HEK293T (cell line): ENCODE measurements at regions not wholly inside any gene's neighbourhood (a gene's known extent, or its start where the extent isn't known, plus 50 kb on each side); places are given as distances from the start of the nearest gene placed in this dataset.

ENCODE experiments used
- BHLHE40 ChIP-seq: fragments of 450-650 bp; IDR thresholded peaks from 2 replicates; pipeline ENCODE4 v1.6.1; 2016; ENCODE audit warnings: mild to moderate bottlenecking, moderate library complexity, borderline replicate concordance
- CTBP1 ChIP-seq: fragments of 450-650 bp; IDR thresholded peaks from 2 replicates; pipeline ENCODE4 v1.6.1; 2016; ENCODE audit warnings: borderline replicate concordance
- HDGF ChIP-seq: fragments of 450-650 bp; IDR thresholded peaks from 2 replicates; pipeline ENCODE4 v1.6.1; 2017; ENCODE audit warnings: antibody characterized with exemption, borderline replicate concordance
- SUZ12 ChIP-seq: fragments of 450-650 bp; IDR thresholded peaks from 2 replicates; pipeline ENCODE4 v1.6.1; 2016; ENCODE audit warnings: mild to moderate bottlenecking

- TF ChIP-seq BHLHE40 (no peak), CTBP1 (no peak), SUZ12 (no peak), HDGF (no peak)
Observed at GRCh38 chr11:120039039-120039438, 98.9 kb downstream of the TRIM29 start.
